SK-N-SH treated with all-trans-retinoic acid at 6 μM for 48 hours (cell line): ENCODE measurements at regions not wholly inside any gene's neighbourhood (a gene's known extent, or its start where the extent isn't known, plus 50 kb on each side); places are given as distances from the start of the nearest gene placed in this dataset.
"Not testable (repeated sequence)": the region's sequence is repeated elsewhere in the genome, so short reads cannot be mapped to it uniquely, and the experiment has no call there.

Experiments used
- CSDC2 ChIP-seq: fragments of 250-450 bp; sonication (Bioruptor Pico); IDR thresholded peaks from 2 replicates; pipeline ENCODE4 v1.5.0; 2020; ENCODE audit warnings: mild to moderate bottlenecking, moderate library complexity
- CSRNP3 ChIP-seq: fragments of 250-450 bp; sonication (Bioruptor Pico); IDR thresholded peaks from 2 replicates; pipeline ENCODE4 v1.5.1; 2021; ENCODE audit warnings: mild to moderate bottlenecking, moderate library complexity
- ESRRG ChIP-seq: fragments of 250-450 bp; sonication (Bioruptor Pico); IDR thresholded peaks from 2 replicates; pipeline ENCODE4 v1.6.1; 2021; ENCODE audit warnings: mild to moderate bottlenecking
- GLIS3 ChIP-seq: fragments of 250-450 bp; sonication (Bioruptor Pico); IDR thresholded peaks from 2 replicates; pipeline ENCODE4 v1.5.0; 2020; ENCODE audit warnings: mild to moderate bottlenecking, moderate library complexity
- PATZ1 ChIP-seq: fragments of 250-450 bp; sonication (Bioruptor Pico); IDR thresholded peaks from 2 replicates; pipeline ENCODE4 v1.8.0; 2020; ENCODE audit warnings: mild to moderate bottlenecking, moderate library complexity, borderline replicate concordance
- POU6F1 ChIP-seq: fragments of 250-450 bp; sonication (Bioruptor Pico); IDR thresholded peaks from 2 replicates; pipeline ENCODE4 v1.8.0; 2021; ENCODE audit warnings: low read depth, mild to moderate bottlenecking, moderate library complexity, borderline replicate concordance
- PPARA ChIP-seq: fragments of 250-450 bp; sonication (Bioruptor Pico); IDR thresholded peaks from 2 replicates; pipeline ENCODE4 v1.5.0; 2020; ENCODE audit warnings: mild to moderate bottlenecking, borderline replicate concordance
- RARB ChIP-seq: fragments of 250-450 bp; sonication (Bioruptor Pico); IDR thresholded peaks from 2 replicates; pipeline ENCODE4 v1.8.0; 2021; ENCODE audit warnings: mild to moderate bottlenecking, moderate library complexity
- TOX ChIP-seq: fragments of 250-450 bp; sonication (Bioruptor Pico); IDR thresholded peaks from 2 replicates; pipeline ENCODE4 v1.8.0; 2021; ENCODE audit warnings: mild to moderate bottlenecking, moderate library complexity, borderline replicate concordance
- ZFP3 ChIP-seq: fragments of 250-450 bp; sonication (Bioruptor Pico); IDR thresholded peaks from 2 replicates; pipeline ENCODE4 v1.5.0; 2020; ENCODE audit warnings: mild to moderate bottlenecking, moderate library complexity
- ZNF565 ChIP-seq: fragments of 450-650 bp; formaldehyde crosslinking; conservative IDR thresholded peaks from 2 replicates; pipeline ENCODE4 v1.5.0; 2020; ENCODE audit warnings: low read depth, mild to moderate bottlenecking, moderate library complexity
- ZNF70 ChIP-seq: fragments of 450-650 bp; formaldehyde crosslinking; IDR thresholded peaks from 2 replicates; pipeline ENCODE4 v1.5.0; 2020; ENCODE audit warnings: mild to moderate bottlenecking, moderate library complexity
- ZNF8 ChIP-seq: fragments of 450-650 bp; formaldehyde crosslinking; IDR thresholded peaks from 2 replicates; pipeline ENCODE4 v1.5.0; 2020; ENCODE audit warnings: mild to moderate bottlenecking, moderate library complexity

GRCh38 chrX:36904561-36904960 lies 103.6 kb upstream of the FAM47C start:
- not testable (repeated sequence) for TF ChIP-seq CSRNP3; RARB (CRISPR knock-in tag); ZFP3 (CRISPR knock-in tag); ESRRG (CRISPR knock-in tag); ZNF565; PATZ1; PPARA (CRISPR knock-in tag); GLIS3 (CRISPR knock-in tag); ZNF70 (CRISPR knock-in tag); ZNF8 (CRISPR knock-in tag); CSDC2 (CRISPR knock-in tag); POU6F1 (CRISPR knock-in tag); TOX (CRISPR knock-in tag)
